Tibial nerve (tissue), 4 donors: ENCODE measurements at regions not wholly inside any gene's neighbourhood (a gene's known extent, or its start where the extent isn't known, plus 50 kb on each side); places are given as distances from the start of the nearest gene placed in this dataset.

Experiments
- CTCF ChIP-seq, 5 experiments: fragments of 200-600 bp in 3 of 5; fragments of 450-650 bp in 2 of 5; sonication (generic) in 3 of 5; IDR thresholded peaks; one replicate each; pipeline ENCODE4 v1.5.1; 2016 to 2019; ENCODE audit warnings: antibody characterized with exemption in 5 of 5, mild to moderate bottlenecking in 3 of 5, moderate library complexity in 2 of 5
- EP300 ChIP-seq, 2 donors: sonication (generic); formaldehyde crosslinking; IDR thresholded peaks; one replicate each; pipeline ENCODE4 v1.6.1; 2017; ENCODE audit warnings: antibody characterized with exemption in 2 of 2, mild to moderate bottlenecking in 1 of 2

DNA sequence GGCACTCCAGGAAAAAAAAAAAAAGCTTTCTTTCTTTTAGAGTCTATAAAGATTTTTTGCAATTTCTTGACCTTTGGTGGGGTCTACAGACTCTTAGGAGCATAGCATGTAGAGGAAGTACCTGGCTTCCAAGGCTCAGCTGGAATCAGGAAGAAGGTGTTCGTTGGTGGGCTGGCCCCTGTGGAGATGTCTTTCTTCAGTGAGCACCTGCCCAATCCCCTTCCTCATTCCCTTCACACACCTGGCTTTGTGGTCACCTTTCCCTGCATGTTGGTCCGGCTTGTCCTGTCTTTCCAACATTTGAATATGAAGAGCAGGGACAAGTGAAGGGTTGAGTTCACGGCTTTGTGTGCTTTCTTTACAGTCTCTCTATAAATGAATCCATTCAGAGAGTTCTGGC lies 352.4 kb downstream of the HAPSTR1 start:
- TF ChIP-seq CTCF (IDR thresholded peaks at IDR 0.05) (no peak), EP300 (IDR thresholded peaks at IDR 0.05) (no peak)
